ENCODE measurements at regions not wholly inside any gene's neighbourhood (a gene's known extent, or its start where the extent isn't known, plus 50 kb on each side); places are given as distances from the start of the nearest gene placed in this dataset.

- DNase-seq, result no peak
Measured at GRCh38 chr10:29924436-29924835, 134.9 kb downstream of the JCAD start.

- DNase-seq, result no peak
Measured at GRCh38 chr10:29923416-29923965, 135.9 kb downstream of the JCAD start.

- peak; percentile 61 for DNase-seq
Measured at GRCh38 chr10:29922892-29923291, 136.5 kb downstream of the JCAD start.

GRCh38 chr10:29922226-29922625, 137.2 kb downstream of the JCAD start:
- no peak for DNase-seq

GRCh38 chr10:29921071-29921446, 138.3 kb downstream of the JCAD start:
- DNase-seq, result no peak

GRCh38 chr10:29920408-29921070, 138.8 kb downstream of the JCAD start:
- no peak for DNase-seq

GRCh38 chr10:29918623-29919400, 140.6 kb downstream of the JCAD start:
- DNase-seq, result no peak

- no peak for DNase-seq
Measured at GRCh38 chr10:29917311-29917710, 142.1 kb downstream of the JCAD start.

- DNase-seq, result no peak
Measured at GRCh38 chr10:29916669-29917068, 142.7 kb downstream of the JCAD start.

- DNase-seq, result no peak
Measured at GRCh38 chr10:29914986-29915785, 144.2 kb downstream of the JCAD start.

- DNase-seq, result no peak
Measured at GRCh38 chr10:29908962-29909361, 150.4 kb downstream of the JCAD start.

- DNase-seq, result no peak
Measured at GRCh38 chr10:29900865-29901264, 158.5 kb downstream of the JCAD start.

- no peak for DNase-seq
Measured at GRCh38 chr10:29897999-29898716, 161.2 kb downstream of the JCAD start.

GRCh38 chr10:29897430-29897829, 162.0 kb downstream of the JCAD start:
- DNase-seq, result no peak

- peak; percentile 21 for DNase-seq
Measured at GRCh38 chr10:29896053-29896452, 163.3 kb downstream of the JCAD start.

GRCh38 chr10:29895456-29895855, 163.9 kb downstream of the JCAD start:
- peak; percentile 96 for DNase-seq

- no peak for DNase-seq
Measured at GRCh38 chr10:29888321-29888720, 171.1 kb downstream of the JCAD start.

GRCh38 chr10:29886299-29886698, 173.1 kb downstream of the JCAD start:
- DNase-seq, result no peak

GRCh38 chr10:29883231-29883630, 176.2 kb downstream of the JCAD start:
- no peak for DNase-seq

- DNase-seq, result no peak
Measured at GRCh38 chr10:29882766-29883165, 176.6 kb downstream of the JCAD start.

GRCh38 chr10:29881811-29882210, 177.6 kb downstream of the JCAD start:
- no peak for DNase-seq

GRCh38 chr10:29881336-29881771, 178.0 kb downstream of the JCAD start:
- no peak for DNase-seq
